ENCODE measurements at regions not wholly inside any gene's neighbourhood (a gene's known extent, or its start where the extent isn't known, plus 50 kb on each side); places are given as distances from the start of the nearest gene placed in this dataset.

- DNase-seq (no peak), ATAC-seq (no peak)
- Histone ChIP-seq H3K36me3 (no peaks in the 10 kb centered on the region), H3K9me3 (peaks cover 0 to 10% (median 2%) of the 10 kb centered on the region in 11 donors), H3K27me3 (peaks cover 0 to 8% (median 0%) of the 10 kb centered on the region in 7 donors), H3K4me1 (no peaks in the 10 kb centered on the region), H3K4me3 (no peak overlapping the region), H3K27ac (no peak overlapping the region)
- intact Hi-C loops (cut with DNase I), result no loop called here
- TF ChIP-seq CTCF (IDR thresholded peaks at IDR 0.05), result no peak
- 82 to 90% methylated on average over 8 of the region's 8 CpGs for WGBS, 2 donors
Observed at GRCh38 chr10:33391611-33392465, 57.4 kb upstream of the NRP1 start.

- no peak for TF ChIP-seq CTCF (IDR thresholded peaks at IDR 0.05)
- H3K4me1 ChIP-seq, result no peaks in the 10 kb centered on the region
- intact Hi-C loops (cut with DNase I), result no loop called here
- no peak overlapping the region for H3K4me3 ChIP-seq
- no peaks in the 10 kb centered on the region for H3K9me3 ChIP-seq
- 97% methylated on average over 5 of the region's 5 CpGs for WGBS, 2 donors
- no peaks in the 10 kb centered on the region for H3K36me3 ChIP-seq
- DNase-seq, result no peak
- no peak for ATAC-seq
- peaks cover 0 to 8% (median 0%) of the 10 kb centered on the region in 7 donors for H3K27me3 ChIP-seq
- no peak overlapping the region for H3K27ac ChIP-seq
Observed at GRCh38 chr10:33390046-33390445, 55.6 kb upstream of the NRP1 start.

GRCh38 chr10:33388785-33389184 lies 54.3 kb upstream of the NRP1 start:
- H3K9me3 ChIP-seq, result no peaks in the 10 kb centered on the region
- DNase-seq (no peak), ATAC-seq (no peak)
- WGBS, 2 donors, result 79 to 80% methylated on average over 4 of the region's 4 CpGs
- no peak overlapping the region for H3K27ac ChIP-seq
- H3K27me3 ChIP-seq, result peaks cover 0 to 8% (median 0%) of the 10 kb centered on the region in 7 donors
- intact Hi-C loops (cut with DNase I), result no loop called here
- H3K4me3 ChIP-seq, result no peak overlapping the region
- peaks cover 0 to 1% (median 0%) of the 10 kb centered on the region in 9 donors for H3K4me1 ChIP-seq
- no peak for TF ChIP-seq CTCF (IDR thresholded peaks at IDR 0.05)
- no peaks in the 10 kb centered on the region for H3K36me3 ChIP-seq

- TF ChIP-seq CTCF (IDR thresholded peaks at IDR 0.05), result no peak
- DNase-seq (no peak), ATAC-seq (no peak)
- H3K4me3 ChIP-seq, result no peak overlapping the region
- intact Hi-C loops (cut with DNase I), result no loop called here
- 85 to 87% methylated on average over 1 of the region's 1 CpG for WGBS, 2 donors
- H3K27me3 ChIP-seq, result peaks cover 0 to 8% (median 0%) of the 10 kb centered on the region in 7 donors
- no peak overlapping the region for H3K27ac ChIP-seq
- H3K36me3 ChIP-seq, result no peaks in the 10 kb centered on the region
- H3K9me3 ChIP-seq, result no peaks in the 10 kb centered on the region
- H3K4me1 ChIP-seq, result peaks cover 0 to 5% (median under 1%) of the 10 kb centered on the region in 9 donors
Observed at GRCh38 chr10:33388382-33388781, 53.9 kb upstream of the NRP1 start.
